ENCODE measurements at regions not wholly inside any gene's neighbourhood (a gene's known extent, or its start where the extent isn't known, plus 50 kb on each side); places are given as distances from the start of the nearest gene placed in this dataset.

GRCh38 chr9:1668441-1668840 is 346.7 kb upstream of the SMARCA2 start:
- TF ChIP-seq GATA2 (IDR thresholded peaks at IDR 0.05; ENCODE audit: low read depth, low read length) (no peak), GATA3 (IDR thresholded peaks at IDR 0.05; ENCODE audit: low read depth, low read length) (no peak)
